ENCODE measurements at regions not wholly inside any gene's neighbourhood (a gene's known extent, or its start where the extent isn't known, plus 50 kb on each side); places are given as distances from the start of the nearest gene placed in this dataset.

GRCh38 chr10:4651404-4652037 is 174.5 kb upstream of the AKR1E2 start:
- Histone ChIP-seq H2AFZ (no peak overlapping the region), H3K79me2 (ENCODE audit: low read depth) (no peaks in the 10 kb centered on the region), H4K20me1 (ENCODE audit: insufficient read depth) (no peaks in the 10 kb centered on the region), H3K4me3 (no peak overlapping the region), H3K9me2 (ENCODE audit: insufficient read depth) (no peaks in the 10 kb centered on the region), H3K27ac (no peak overlapping the region), H3K36me3 (ENCODE audit: low read depth) (no peaks in the 10 kb centered on the region), H3K4me2 (no peak overlapping the region), H3K27me3 (ENCODE audit: insufficient read depth, low read depth) (no peaks in the 10 kb centered on the region), H3F3A (ENCODE audit: insufficient read depth, low read depth) (no peaks in the 10 kb centered on the region), H3K9me3 (ENCODE audit: insufficient read depth, low read depth) (no peaks in the 10 kb centered on the region), H3K4me1 (replicated peaks; ENCODE audit: insufficient read depth) (no peaks in the 10 kb centered on the region)
- BruUV-seq (replicated peaks): no TSS peak
- TF ChIP-seq EZH2 (IDR thresholded peaks at IDR 0.05; ENCODE audit: low read depth) (no peak), CTCF (conservative IDR thresholded peaks at IDR 0.05) (no peak)
- ChIA-PET CTCF (no interaction called here), POLR2A (ENCODE audit: unreplicated experiment) (no interaction called here)
- no peak for DNase-seq
- intact Hi-C loops (cut with micrococcal nuclease; ENCODE audit: unreplicated experiment): loop anchor here (10.0 kb wide), 2 partner anchors 107 to 177 kb away; no protein-coding TSS in a partner anchor

GRCh38 chr10:4650582-4650981 is 175.4 kb upstream of the AKR1E2 start:
- no peak overlapping the region for H3K27ac ChIP-seq
- BruUV-seq (replicated peaks): no TSS peak

GRCh38 chr10:4649886-4650508 is 176.0 kb upstream of the AKR1E2 start:
- no peak for DNase-seq
- no peaks in the 10 kb centered on the region for H3K27me3 ChIP-seq (ENCODE audit: insufficient read depth, low read depth)
- intact Hi-C loops (cut with micrococcal nuclease; ENCODE audit: unreplicated experiment): loop anchor here (10.0 kb wide), 2 partner anchors 105 to 175 kb away; no protein-coding TSS in a partner anchor
- no peaks in the 10 kb centered on the region for H3F3A ChIP-seq (ENCODE audit: insufficient read depth, low read depth)
- BruUV-seq (replicated peaks): no TSS peak
- no peak overlapping the region for H3K4me2 ChIP-seq
- H3K36me3 ChIP-seq (ENCODE audit: low read depth): no peaks in the 10 kb centered on the region
- H4K20me1 ChIP-seq (ENCODE audit: insufficient read depth): no peaks in the 10 kb centered on the region
- CTCF ChIA-PET: no interaction called here
- no peak overlapping the region for H2AFZ ChIP-seq
- no peaks in the 10 kb centered on the region for H3K4me1 ChIP-seq (replicated peaks; ENCODE audit: insufficient read depth)
- no peaks in the 10 kb centered on the region for H3K79me2 ChIP-seq (ENCODE audit: low read depth)
- no peak overlapping the region for H3K4me3 ChIP-seq
- TF ChIP-seq EZH2 (IDR thresholded peaks at IDR 0.05; ENCODE audit: low read depth) (no peak), CTCF (conservative IDR thresholded peaks at IDR 0.05) (no peak)
- POLR2A ChIA-PET (ENCODE audit: unreplicated experiment): no interaction called here
- no peaks in the 10 kb centered on the region for H3K9me2 ChIP-seq (ENCODE audit: insufficient read depth)
- H3K9me3 ChIP-seq (ENCODE audit: insufficient read depth, low read depth): no peaks in the 10 kb centered on the region
- H3K27ac ChIP-seq: no peak overlapping the region

More at GRCh38 chr10:4650582-4650981, 175.4 kb upstream of the AKR1E2 start:
- no peak for DNase-seq
- Histone ChIP-seq H3K79me2 (ENCODE audit: low read depth) (no peaks in the 10 kb centered on the region), H2AFZ (no peak overlapping the region), H3K4me2 (no peak overlapping the region), H3K27me3 (ENCODE audit: insufficient read depth, low read depth) (no peaks in the 10 kb centered on the region), H3F3A (ENCODE audit: insufficient read depth, low read depth) (no peaks in the 10 kb centered on the region), H3K9me2 (ENCODE audit: insufficient read depth) (no peaks in the 10 kb centered on the region), H3K4me1 (replicated peaks; ENCODE audit: insufficient read depth) (no peaks in the 10 kb centered on the region), H3K36me3 (ENCODE audit: low read depth) (no peaks in the 10 kb centered on the region), H3K4me3 (no peak overlapping the region), H4K20me1 (ENCODE audit: insufficient read depth) (no peaks in the 10 kb centered on the region), H3K9me3 (ENCODE audit: insufficient read depth, low read depth) (no peaks in the 10 kb centered on the region)
- ChIA-PET POLR2A (ENCODE audit: unreplicated experiment) (no interaction called here), CTCF (no interaction called here)
- intact Hi-C loops (cut with micrococcal nuclease; ENCODE audit: unreplicated experiment): loop anchor here (10.0 kb wide), 2 partner anchors 106 to 176 kb away; no protein-coding TSS in a partner anchor
- TF ChIP-seq EZH2 (IDR thresholded peaks at IDR 0.05; ENCODE audit: low read depth): no peak
- no peak for TF ChIP-seq CTCF (conservative IDR thresholded peaks at IDR 0.05)
